HCT116 (cell line): ENCODE measurements at regions not wholly inside any gene's neighbourhood (a gene's known extent, or its start where the extent isn't known, plus 50 kb on each side); places are given as distances from the start of the nearest gene placed in this dataset.

ENCODE experiments used
- ATAC-seq: fragments of 200-7000 bp; cut with Tn5 transposase; 2 replicates; pipeline ENCODE4 v1.9.1; 2020; ENCODE audit warnings: mild to moderate bottlenecking, moderate library complexity
- BruUV-seq: library from RNA; stranded (reverse); fragments of 400-500 nt; replicated peaks from 2 replicates; lab custom pipeline; 2021; lab: Mats Ljungman, UMichigan
- CTCF ChIA-PET: fragments of 300-600 bp; sonication (Branson Sonifier 250); formaldehyde crosslinking; loops from one replicate; lab custom pipeline; 2021; ENCODE audit warnings: antibody characterized with exemption; lab: Charles Lee
- POLR2A ChIA-PET: fragments of 300-600, 350-600 bp; sonication (Branson Sonifier 250); formaldehyde crosslinking; loops from one replicate; lab custom pipeline; 2021; ENCODE audit warnings: antibody characterized with exemption; lab: Charles Lee
- RAD21 ChIA-PET, 2 experiments: fragments of 300-600 bp; sonication (Branson Sonifier 250); formaldehyde crosslinking; loops; one replicate each; lab custom pipeline; 2023; ENCODE audit warnings: low total read pairs in 2 of 2; ENCODE audit not compliant: uncharacterized antibody in 2 of 2, unreplicated experiment in 2 of 2, low non-redundant PET in 1 of 2; lab: Charles Lee
- DNase-seq: peaks from one replicate; pipeline ENCODE4 v3.0.0-alpha.2; 2010; ENCODE audit warnings: low read depth, low spot score
- H2AFZ ChIP-seq: fragments of 200-600 bp; shearing (Covaris generic), sonication (generic); 2 replicates; pipeline ENCODE4 v1.6.1; 2017; ENCODE audit warnings: low read depth, mixed run types, mixed read lengths, antibody characterized with exemption, low read length; ENCODE audit not compliant: poor library complexity, severe bottlenecking
- H3K27ac ChIP-seq: 2 replicates; pipeline ENCODE4 v1.5.1; 2012; ENCODE audit warnings: low read depth, low read length
- H3K27me3 ChIP-seq: fragments of 200-600 bp; sonication (generic); 2 replicates; pipeline ENCODE4 v1.6.1; 2016; ENCODE audit warnings: mixed run types, low read length, mixed read lengths; ENCODE audit not compliant: insufficient read depth
- H3K36me3 ChIP-seq, 2 experiments: fragments of 200-500 bp in 1 of 2; fragments of 200-600 bp in 1 of 2; sonication (Bioruptor generic) in 1 of 2; sonication (generic) in 1 of 2; 2 replicates each; pipeline versions ENCODE4 v1.5.1 to v1.6.1; 2014 to 2016; ENCODE audit warnings: low read length in 2 of 2, inconsistent platforms in 1 of 2, mixed read lengths in 1 of 2, mixed run types in 1 of 2; ENCODE audit not compliant: insufficient read depth in 2 of 2, control insufficient read depth in 1 of 2
- H3K4me1 ChIP-seq, 2 experiments: fragments of 200-600 bp in 1 of 2; sonication (generic) in 1 of 2; 2 replicates each; pipeline versions ENCODE4 v1.5.1 to v1.6.1; 2012 to 2017; ENCODE audit warnings: low read length in 2 of 2, inconsistent platforms in 1 of 2, mild to moderate bottlenecking in 1 of 2, mixed read lengths in 1 of 2, mixed run types in 1 of 2, moderate library complexity in 1 of 2; ENCODE audit not compliant: insufficient read depth in 2 of 2, control insufficient read depth in 1 of 2
- H3K4me2 ChIP-seq: fragments of 200-600 bp; sonication (generic); 2 replicates; pipeline ENCODE4 v1.6.1; 2017; ENCODE audit warnings: mixed run types, low read length, mixed read lengths
- H3K4me3 ChIP-seq, 2 experiments: fragments of 200-600 bp in 1 of 2; sonication (generic) in 1 of 2; replicated peaks in 1 of 2; 2 replicates each; pipeline ENCODE4 v1.5.1; 2011 to 2016; ENCODE audit warnings: low read length in 2 of 2, control low read depth in 1 of 2, low read depth in 1 of 2, mild to moderate bottlenecking in 1 of 2, mixed read lengths in 1 of 2, mixed run types in 1 of 2
- H3K79me2 ChIP-seq: fragments of 200-600 bp; sonication (generic); 2 replicates; pipeline ENCODE4 v1.6.1; 2017; ENCODE audit warnings: mild to moderate bottlenecking, mixed run types, low read length, moderate library complexity, mixed read lengths; ENCODE audit not compliant: insufficient read depth
- H3K9ac ChIP-seq: fragments of 200-600 bp; sonication (generic); 2 replicates; pipeline ENCODE4 v1.6.1; 2016; ENCODE audit warnings: low read length, mixed read lengths
- H3K9me2 ChIP-seq: fragments of 200-600 bp; sonication (generic), shearing (Covaris generic); 2 replicates; pipeline ENCODE4 v1.6.1; 2017; ENCODE audit warnings: mixed run types, mild to moderate bottlenecking, moderate library complexity; ENCODE audit not compliant: insufficient read depth
- H3K9me3 ChIP-seq, 2 experiments: fragments of 200-500 bp in 1 of 2; fragments of 200-600 bp in 1 of 2; sonication (Bioruptor generic) in 1 of 2; sonication (generic) in 1 of 2; 2 replicates each; pipeline ENCODE4 v1.6.1; 2014 to 2017; ENCODE audit warnings: low read length in 2 of 2, mixed read lengths in 2 of 2, inconsistent platforms in 1 of 2, low read depth in 1 of 2, mild to moderate bottlenecking in 1 of 2, mixed run types in 1 of 2, moderate library complexity in 1 of 2; ENCODE audit not compliant: control insufficient read depth in 1 of 2, insufficient read depth in 1 of 2
- H4K20me1 ChIP-seq: fragments of 200-600 bp; sonication (generic), shearing (Covaris generic); 2 replicates; pipeline ENCODE4 v1.6.1; 2017; ENCODE audit warnings: mixed run types, mild to moderate bottlenecking, moderate library complexity; ENCODE audit not compliant: insufficient read depth
- ATF3 ChIP-seq: IDR thresholded peaks from 2 replicates; pipeline ENCODE4 v1.6.1; 2012
- CBX3 ChIP-seq: IDR thresholded peaks from 2 replicates; pipeline ENCODE4 v1.6.1; 2012; ENCODE audit warnings: low read depth
- CEBPB ChIP-seq: IDR thresholded peaks from 2 replicates; pipeline ENCODE4 v1.6.1; 2012; ENCODE audit warnings: low read depth
- EGR1 ChIP-seq: IDR thresholded peaks from 2 replicates; pipeline ENCODE4 v1.6.1; 2012; ENCODE audit warnings: low read depth
- EZH2 ChIP-seq: fragments of 200-600 bp; sonication (generic); IDR thresholded peaks from 2 replicates; pipeline ENCODE4 v1.6.1; 2017; ENCODE audit warnings: antibody characterized with exemption, mixed run types
- FOSL1 ChIP-seq: IDR thresholded peaks from 2 replicates; pipeline ENCODE4 v1.6.1; 2012; ENCODE audit warnings: low read depth
- POLR2A ChIP-seq: IDR thresholded peaks from 2 replicates; pipeline ENCODE4 v1.7.0; 2011; ENCODE audit warnings: borderline replicate concordance; ENCODE audit not compliant: insufficient read depth, insufficient read length; ENCODE audit errors: extremely low read depth
- POLR2AphosphoS5 ChIP-seq: IDR thresholded peaks from 2 replicates; pipeline ENCODE4 v1.6.1; 2011; ENCODE audit warnings: mild to moderate bottlenecking, low read depth, low read length, moderate library complexity
- REST ChIP-seq: IDR thresholded peaks from 2 replicates; pipeline ENCODE4 v1.6.1; 2012; ENCODE audit warnings: low read depth
- TCF7L2 ChIP-seq: IDR thresholded peaks from 2 replicates; pipeline ENCODE4 v1.7.0; 2011; ENCODE audit warnings: borderline replicate concordance, inconsistent platforms; ENCODE audit not compliant: insufficient read depth, insufficient read length; ENCODE audit errors: extremely low read depth
- ZBTB33 ChIP-seq: IDR thresholded peaks from 2 replicates; pipeline ENCODE4 v1.6.1; 2011; ENCODE audit warnings: mild to moderate bottlenecking, low read length, moderate library complexity; ENCODE audit not compliant: insufficient replicate concordance; ENCODE audit errors: extremely low read depth
- intact Hi-C: fragments of 100-400 bp; cut with micrococcal nuclease; formaldehyde crosslinking; loops from 2 replicates; pipeline ENCODE4 v1.10.0; 2022
- TF ChIP-seq, protein P1 (sequence below), 3 experiments: fragments of 200-600 bp in 1 of 3; sonication (generic) in 1 of 3; IDR thresholded peaks in 2 of 3; conservative IDR thresholded peaks in 1 of 3; 2 replicates each; pipeline ENCODE4 v1.5.1; 2012 to 2017; ENCODE audit warnings: low read depth in 2 of 3, low read length in 2 of 3, antibody characterized with exemption in 1 of 3, borderline replicate concordance in 1 of 3, control low read depth in 1 of 3, mild to moderate bottlenecking in 1 of 3, mixed read lengths in 1 of 3, mixed run types in 1 of 3, moderate library complexity in 1 of 3; ENCODE audit not compliant: insufficient read depth in 1 of 3

DNA sequence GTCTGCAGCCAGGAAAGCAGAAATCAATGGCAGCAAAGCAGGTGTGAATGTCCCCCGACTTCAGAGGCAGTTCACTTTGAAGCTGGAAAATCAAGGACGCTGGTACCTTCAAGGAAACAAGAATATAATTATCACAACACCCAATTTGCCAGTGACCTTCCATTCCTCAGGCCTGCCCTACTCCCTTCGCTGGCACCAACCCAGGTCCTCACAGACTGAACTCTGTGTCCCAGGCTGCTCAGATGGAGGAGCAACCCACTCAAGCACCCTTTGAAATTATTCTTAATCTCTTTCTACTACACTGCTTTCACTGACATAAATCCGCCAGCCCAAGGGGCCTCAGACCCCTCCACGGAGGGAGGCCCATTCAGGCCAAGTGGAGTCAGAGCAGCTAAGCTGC is 64.7 kb upstream of the WT1 start:
- POLR2A ChIA-PET = no interaction called here

More for the DNA sequence above, 64.7 kb upstream of the WT1 start:
- TF ChIP-seq CEBPB (no peak), FOSL1 (no peak), POLR2AphosphoS5 (no peak), CBX3 (no peak), ATF3 (no peak), ZBTB33 (no peak), TCF7L2 (no peak), EZH2 (no peak), POLR2A (no peak), EGR1 (no peak), REST (no peak)
- TF ChIP-seq, protein P1, sequence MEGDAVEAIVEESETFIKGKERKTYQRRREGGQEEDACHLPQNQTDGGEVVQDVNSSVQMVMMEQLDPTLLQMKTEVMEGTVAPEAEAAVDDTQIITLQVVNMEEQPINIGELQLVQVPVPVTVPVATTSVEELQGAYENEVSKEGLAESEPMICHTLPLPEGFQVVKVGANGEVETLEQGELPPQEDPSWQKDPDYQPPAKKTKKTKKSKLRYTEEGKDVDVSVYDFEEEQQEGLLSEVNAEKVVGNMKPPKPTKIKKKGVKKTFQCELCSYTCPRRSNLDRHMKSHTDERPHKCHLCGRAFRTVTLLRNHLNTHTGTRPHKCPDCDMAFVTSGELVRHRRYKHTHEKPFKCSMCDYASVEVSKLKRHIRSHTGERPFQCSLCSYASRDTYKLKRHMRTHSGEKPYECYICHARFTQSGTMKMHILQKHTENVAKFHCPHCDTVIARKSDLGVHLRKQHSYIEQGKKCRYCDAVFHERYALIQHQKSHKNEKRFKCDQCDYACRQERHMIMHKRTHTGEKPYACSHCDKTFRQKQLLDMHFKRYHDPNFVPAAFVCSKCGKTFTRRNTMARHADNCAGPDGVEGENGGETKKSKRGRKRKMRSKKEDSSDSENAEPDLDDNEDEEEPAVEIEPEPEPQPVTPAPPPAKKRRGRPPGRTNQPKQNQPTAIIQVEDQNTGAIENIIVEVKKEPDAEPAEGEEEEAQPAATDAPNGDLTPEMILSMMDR (IDR thresholded peaks at IDR 0.05 in 2 of 3, conservative IDR thresholded peaks at IDR 0.05 in 1 of 3; ENCODE audit: borderline replicate concordance in 1 of 3, insufficient read depth in 1 of 3, low read depth in 2 of 3, low read length in 2 of 3) = no peak
- Histone ChIP-seq H3K9ac (no peak overlapping the region), H3K4me2 (no peak overlapping the region), H3K4me1 (no peaks in the 10 kb centered on the region), H3K9me2 (no peaks in the 10 kb centered on the region), H4K20me1 (no peaks in the 10 kb centered on the region), H3K9me3 (no peaks in the 10 kb centered on the region), H3K4me3 (no peak overlapping the region), H3K27me3 (peaks cover 6% of the 10 kb centered on the region; the same call in 1 of the 2 replicates), H2AFZ (no peak overlapping the region), H3K79me2 (no peaks in the 10 kb centered on the region), H3K36me3 (no peaks in the 10 kb centered on the region), H3K27ac (no peak overlapping the region)
- ChIA-PET CTCF (no interaction called here), RAD21 (no interaction called here)
- no peak for DNase-seq
- intact Hi-C loops = no loop called here
- no peak for ATAC-seq
- BruUV-seq = no TSS peak
